H1 (cell line): ENCODE measurements at regions not wholly inside any gene's neighbourhood (a gene's known extent, or its start where the extent isn't known, plus 50 kb on each side); places are given as distances from the start of the nearest gene placed in this dataset.

Experiments used
- CHD7 ChIP-seq: fragments of 300-600 bp; sonication (generic); IDR thresholded peaks from 2 replicates; pipeline ENCODE4 v1.7.1; 2012; ENCODE audit warnings: low read length, moderate library complexity, mild to moderate bottlenecking, inconsistent platforms; ENCODE audit not compliant: insufficient replicate concordance
- SP4 ChIP-seq: IDR thresholded peaks from 2 replicates; pipeline ENCODE4 v1.6.1; 2012; ENCODE audit warnings: low read length, inconsistent platforms

- TF ChIP-seq CHD7: no peak
- TF ChIP-seq SP4: no peak
Observed at GRCh38 chr18:22865354-22866116, 67.6 kb upstream of the RBBP8 start (continued).
